Cardiac fibroblast (primary cell): ENCODE measurements at regions not wholly inside any gene's neighbourhood (a gene's known extent, or its start where the extent isn't known, plus 50 kb on each side); places are given as distances from the start of the nearest gene placed in this dataset.

Experiments
- DNase-seq, 2 donors: peaks; one replicate each; pipeline versions ENCODE4 v3.0.0 to v3.0.0-alpha.2; 2010; ENCODE audit warnings: low read depth in 2 of 2
- H3K4me3 ChIP-seq, 2 donors: replicated peaks in 1 of 2; 1 replicate in 1 of 2; 2 replicates in 1 of 2; pipeline ENCODE4 v1.5.1; 2011; ENCODE audit warnings: low read depth in 2 of 2, low read length in 2 of 2, mild to moderate bottlenecking in 2 of 2, moderate library complexity in 1 of 2
- CTCF ChIP-seq: IDR thresholded peaks from one replicate; pipeline ENCODE4 v1.5.1; 2011; ENCODE audit warnings: low read depth, mild to moderate bottlenecking, low read length, inconsistent platforms

DNA sequence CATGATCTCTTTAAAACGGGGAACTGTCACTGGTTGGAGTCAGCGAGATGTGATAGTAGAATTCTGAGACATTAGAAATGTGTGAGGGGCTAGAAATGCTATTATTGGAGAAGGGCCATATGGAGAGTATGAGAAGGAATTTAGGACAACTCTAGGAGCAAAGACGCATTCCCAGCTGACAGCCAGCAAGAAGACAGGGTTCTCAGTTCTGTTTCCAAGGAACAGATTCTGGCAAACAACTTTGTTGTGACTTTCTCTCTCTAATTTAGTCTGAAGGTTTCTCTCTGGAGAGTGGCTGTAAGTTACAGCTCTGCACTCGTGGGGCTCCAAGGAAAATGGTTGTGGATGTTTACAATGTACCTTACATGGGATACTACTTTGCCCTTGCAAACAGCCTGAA is 876.3 kb downstream of the FAM181B start:
- no peak for DNase-seq
- TF ChIP-seq CTCF, result no peak
- H3K4me3 ChIP-seq, result no peak overlapping the region

DNA sequence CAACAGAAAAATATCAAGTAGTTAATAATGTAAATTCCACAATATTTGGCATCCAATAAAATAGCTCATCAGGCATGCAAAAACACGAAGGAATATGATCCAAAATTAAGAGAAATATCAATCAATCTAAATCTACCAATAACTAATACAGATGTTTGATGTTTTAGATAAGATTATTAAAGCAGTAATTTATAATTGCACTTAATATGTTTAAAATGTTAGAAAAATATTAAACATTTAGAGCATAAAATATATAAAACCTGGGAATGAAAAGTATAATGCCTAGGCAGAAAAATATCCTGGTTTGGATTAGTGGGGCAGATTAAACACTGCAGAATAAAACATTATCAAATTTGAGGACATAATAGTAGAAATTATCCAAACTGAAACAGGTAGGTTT is 879.9 kb downstream of the FAM181B start:
- no peak overlapping the region for H3K4me3 ChIP-seq
- DNase-seq, result no peak
- TF ChIP-seq CTCF, result no peak

DNA sequence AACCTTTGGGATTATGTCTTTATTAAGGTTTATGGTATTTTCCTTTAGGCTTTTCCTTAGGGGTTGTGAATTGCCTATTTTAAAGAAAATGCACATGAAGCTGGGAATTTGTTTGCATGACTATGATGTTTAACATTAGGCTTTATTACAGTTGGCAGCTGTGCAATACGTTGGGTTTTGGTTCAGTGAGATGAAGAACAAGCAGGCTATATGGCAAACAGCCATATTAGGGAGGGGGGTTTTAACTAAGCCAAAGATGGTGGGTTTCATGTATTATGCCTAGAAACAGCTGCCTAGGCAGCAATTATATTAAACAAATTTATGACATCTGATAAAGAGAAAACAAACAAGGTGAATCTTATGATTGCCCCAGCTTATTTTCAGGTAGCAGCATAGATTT is 880.8 kb downstream of the FAM181B start:
- no peak for DNase-seq
- no peak for TF ChIP-seq CTCF
- H3K4me3 ChIP-seq, result no peak overlapping the region

- peak; percentile 24 to 40 for DNase-seq
- no peak for TF ChIP-seq CTCF
- H3K4me3 ChIP-seq, result no peak overlapping the region
Observed at GRCh38 chr11:81840380-81840779, 893.3 kb downstream of the FAM181B start.

- no peak for TF ChIP-seq CTCF
- no peak overlapping the region for H3K4me3 ChIP-seq
- peak; percentile 5 to 6 for DNase-seq
Observed at GRCh38 chr11:81839976-81840375, 893.7 kb downstream of the FAM181B start.

DNA sequence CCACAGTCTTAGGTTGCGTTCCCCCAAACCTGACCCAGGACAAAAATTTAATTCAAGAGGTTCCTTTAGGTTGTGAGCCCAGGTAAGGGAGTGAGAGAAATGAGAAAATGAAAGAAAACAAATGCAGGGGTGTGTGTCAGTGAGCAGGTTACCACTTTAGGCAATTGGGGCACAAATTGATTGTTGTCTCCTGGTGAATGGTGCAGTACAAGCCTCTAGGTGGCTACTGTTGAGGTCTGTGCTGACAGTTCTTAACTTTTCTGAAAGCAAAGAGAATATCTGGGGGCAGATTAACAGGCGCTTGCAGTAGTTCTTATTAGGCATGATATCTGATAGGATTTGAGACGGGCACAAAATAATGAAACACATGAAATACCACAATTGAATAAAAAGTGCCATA is 894.6 kb downstream of the FAM181B start:
- no peak for TF ChIP-seq CTCF

GRCh38 chr11:81829976-81830375 is 903.7 kb downstream of the FAM181B start:
- DNase-seq, result peak in 1 of 2 donors; percentile 22
- H3K4me3 ChIP-seq, result no peak overlapping the region
- TF ChIP-seq CTCF, result no peak

More for the DNA sequence above, 894.6 kb downstream of the FAM181B start:
- no peak for DNase-seq
- H3K4me3 ChIP-seq, result no peak overlapping the region
